RWPE1 (cell line): ENCODE measurements at regions not wholly inside any gene's neighbourhood (a gene's known extent, or its start where the extent isn't known, plus 50 kb on each side); places are given as distances from the start of the nearest gene placed in this dataset.

Source experiments
- CTCF ChIA-PET: fragments of 350-600 bp; sonication (Branson Sonifier 250); formaldehyde crosslinking; extraction: SDS; loops from one replicate; lab custom pipeline; 2021; lab: Yijun Ruan, JAX
- POLR2A ChIA-PET: fragments of 400-600 bp; formaldehyde crosslinking; extraction: SDS; loops from one replicate; lab custom pipeline; 2020; ENCODE audit warnings: antibody characterized with exemption; ENCODE audit not compliant: low non-redundant PET; lab: Yijun Ruan, JAX
- DNase-seq: peaks from one replicate; pipeline ENCODE4 v3.0.0; 2012; ENCODE audit warnings: low spot score
- H3K27ac ChIP-seq: fragments of 450-650 bp; 2 replicates; pipeline ENCODE4 v1.5.1; 2017
- TF ChIP-seq, protein P1 (sequence below): fragments of 450-650 bp; conservative IDR thresholded peaks from 2 replicates; pipeline ENCODE4 v1.5.1; 2017; ENCODE audit warnings: low read depth, mild to moderate bottlenecking

DNA sequence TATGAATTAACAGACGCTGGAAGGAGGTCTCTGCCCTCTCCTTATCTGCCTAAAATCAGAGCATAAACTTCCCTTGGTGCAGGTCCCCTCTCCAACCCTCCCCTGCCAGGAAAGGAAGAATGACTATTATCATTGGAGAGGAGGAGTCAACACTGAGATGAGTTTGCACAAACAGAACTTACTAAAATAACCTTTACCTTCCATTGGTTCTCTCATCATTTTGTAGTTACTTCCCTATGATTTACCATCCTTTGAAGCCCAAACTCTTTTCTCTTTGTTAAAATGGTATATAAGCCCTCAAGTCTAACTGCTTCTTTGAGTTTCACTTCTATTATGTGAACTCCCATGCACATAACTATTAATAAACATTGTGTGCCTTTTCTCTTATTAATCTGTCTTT, 64.2 kb upstream of the EEA1 start:
- POLR2A ChIA-PET: no interaction called here
- CTCF ChIA-PET: no interaction called here
- no peak for DNase-seq
- TF ChIP-seq, protein P1, sequence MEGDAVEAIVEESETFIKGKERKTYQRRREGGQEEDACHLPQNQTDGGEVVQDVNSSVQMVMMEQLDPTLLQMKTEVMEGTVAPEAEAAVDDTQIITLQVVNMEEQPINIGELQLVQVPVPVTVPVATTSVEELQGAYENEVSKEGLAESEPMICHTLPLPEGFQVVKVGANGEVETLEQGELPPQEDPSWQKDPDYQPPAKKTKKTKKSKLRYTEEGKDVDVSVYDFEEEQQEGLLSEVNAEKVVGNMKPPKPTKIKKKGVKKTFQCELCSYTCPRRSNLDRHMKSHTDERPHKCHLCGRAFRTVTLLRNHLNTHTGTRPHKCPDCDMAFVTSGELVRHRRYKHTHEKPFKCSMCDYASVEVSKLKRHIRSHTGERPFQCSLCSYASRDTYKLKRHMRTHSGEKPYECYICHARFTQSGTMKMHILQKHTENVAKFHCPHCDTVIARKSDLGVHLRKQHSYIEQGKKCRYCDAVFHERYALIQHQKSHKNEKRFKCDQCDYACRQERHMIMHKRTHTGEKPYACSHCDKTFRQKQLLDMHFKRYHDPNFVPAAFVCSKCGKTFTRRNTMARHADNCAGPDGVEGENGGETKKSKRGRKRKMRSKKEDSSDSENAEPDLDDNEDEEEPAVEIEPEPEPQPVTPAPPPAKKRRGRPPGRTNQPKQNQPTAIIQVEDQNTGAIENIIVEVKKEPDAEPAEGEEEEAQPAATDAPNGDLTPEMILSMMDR: no peak
- no peak overlapping the region for H3K27ac ChIP-seq

GRCh38 chr12:92995258-92995903, 66.3 kb upstream of the EEA1 start:
- TF ChIP-seq, protein P1: no peak
- H3K27ac ChIP-seq: no peak overlapping the region
- DNase-seq: no peak
- CTCF ChIA-PET: interaction anchor here (0.6 kb wide), 1 partner anchor 389 kb away, joined by 3 read pairs; no protein-coding TSS in a partner anchor
- POLR2A ChIA-PET: no interaction called here

DNA sequence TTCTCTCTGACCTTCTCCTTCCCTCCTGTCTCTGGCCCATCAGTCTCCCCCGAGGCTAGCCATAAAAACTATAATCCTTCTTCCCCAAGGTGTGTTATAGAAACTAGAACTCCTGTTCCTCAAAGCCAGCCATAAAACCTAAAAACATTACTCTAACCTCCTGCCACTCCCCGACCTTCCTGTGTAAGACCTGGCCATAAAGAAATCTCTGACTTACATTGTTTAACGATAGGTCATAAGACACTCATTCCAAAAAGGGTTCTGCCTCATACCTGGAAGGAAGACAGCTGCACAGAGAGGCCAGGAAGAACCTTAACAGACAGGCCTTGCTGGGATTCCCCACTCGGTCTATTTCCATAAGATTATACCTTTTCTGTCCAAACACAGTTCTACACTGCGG, 70.9 kb upstream of the EEA1 start:
- no peak for DNase-seq
- ChIA-PET CTCF (no interaction called here), POLR2A (no interaction called here)
- TF ChIP-seq, protein P1: no peak
- H3K27ac ChIP-seq: no peak overlapping the region

DNA sequence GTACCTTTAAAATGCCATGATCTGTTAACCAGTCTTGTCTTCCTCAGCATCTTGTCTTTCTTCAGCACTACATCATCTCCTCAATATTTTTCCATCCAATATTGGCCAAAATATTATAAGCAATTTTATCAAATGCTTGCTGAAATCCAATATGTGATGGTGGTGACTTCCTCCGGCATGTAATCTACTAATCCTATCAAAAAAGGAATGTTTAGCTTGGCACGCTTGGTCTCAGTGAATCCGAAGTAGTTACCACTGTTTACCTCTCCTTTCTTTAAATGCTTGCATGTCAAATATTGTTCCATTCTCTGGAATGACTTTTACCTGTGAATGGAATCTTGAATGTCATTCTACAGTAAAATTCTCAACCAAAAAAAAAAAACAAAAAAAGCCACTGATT, 72.3 kb upstream of the EEA1 start:
- CTCF ChIA-PET: no interaction called here
- no peak for DNase-seq
- TF ChIP-seq, protein P1: no peak
- H3K27ac ChIP-seq: no peak overlapping the region
- POLR2A ChIA-PET: interaction anchor here (0.6 kb wide), 1 partner anchor 238 kb away, joined by 3 read pairs; no protein-coding TSS in a partner anchor

- CTCF ChIA-PET: interaction anchor here (0.5 to 0.8 kb wide), 3 partner anchors 14 to 154 kb away, joined by 3 to 4 read pairs (median 3); no protein-coding TSS in a partner anchor
- H3K27ac ChIP-seq: no peak overlapping the region
- TF ChIP-seq, protein P1: no peak
- POLR2A ChIA-PET: no interaction called here
- no peak for DNase-seq
Measured at GRCh38 chr12:93002293-93003054, 73.4 kb upstream of the EEA1 start.

DNA sequence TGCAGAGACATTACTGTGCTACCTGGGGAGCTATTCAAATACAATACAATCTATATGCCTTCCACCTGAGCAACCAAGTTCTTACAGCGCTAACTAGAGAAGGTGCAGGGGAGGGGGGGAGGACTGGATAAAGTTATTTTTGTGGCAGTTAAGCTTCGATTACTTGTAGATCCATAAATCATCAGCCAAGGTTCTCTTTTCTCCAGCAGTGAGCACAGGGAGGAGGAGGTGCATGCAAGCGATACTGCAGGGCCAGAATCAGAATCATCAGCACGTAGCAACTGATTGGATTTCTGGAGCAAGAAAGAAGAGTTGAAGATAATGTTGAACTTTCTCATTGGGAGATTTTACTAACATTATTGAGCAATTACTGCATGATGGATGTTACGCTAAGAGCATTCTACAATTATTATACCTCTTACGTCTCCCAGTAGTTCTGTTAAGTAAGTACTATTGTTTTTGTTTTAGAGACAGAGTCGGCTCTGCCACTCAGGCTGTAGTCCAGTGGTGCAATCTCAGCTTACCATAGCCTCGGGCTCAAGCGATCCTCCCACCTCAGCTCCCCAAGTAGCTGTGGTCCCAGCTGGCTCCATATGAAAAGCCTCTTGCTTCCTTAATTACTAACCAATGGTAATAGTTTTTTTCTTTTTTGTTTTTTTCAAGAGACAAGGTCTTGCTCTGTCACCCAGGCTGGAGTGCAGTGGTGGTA, 74.6 kb upstream of the EEA1 start:
- POLR2A ChIA-PET: no interaction called here

More for the DNA sequence above, 74.6 kb upstream of the EEA1 start:
- CTCF ChIA-PET: no interaction called here
- H3K27ac ChIP-seq: no peak overlapping the region
- TF ChIP-seq, protein P1: no peak
- no peak for DNase-seq
